Fibroblast of lung (primary cell): ENCODE measurements at regions not wholly inside any gene's neighbourhood (a gene's known extent, or its start where the extent isn't known, plus 50 kb on each side); places are given as distances from the start of the nearest gene placed in this dataset.

Experiments used
- DNase-seq, 2 donors: peaks; one replicate each; pipeline versions ENCODE4 v3.0.0 to v3.0.0-alpha.2; 2010; ENCODE audit warnings: low read depth in 2 of 2
- H2AFZ ChIP-seq: 2 replicates; pipeline ENCODE4 v1.5.1; 2012; ENCODE audit warnings: low read length, control low read depth, inconsistent platforms
- H3K27ac ChIP-seq: 2 replicates; pipeline ENCODE4 v1.5.1; 2011; ENCODE audit warnings: low read length, control low read depth; ENCODE audit not compliant: insufficient read depth
- H3K27me3 ChIP-seq: 2 replicates; pipeline ENCODE4 v1.5.1; 2011; ENCODE audit warnings: mild to moderate bottlenecking, low read length; ENCODE audit not compliant: control insufficient read depth, insufficient read depth
- H3K36me3 ChIP-seq: 2 replicates; pipeline ENCODE4 v1.5.1; 2011; ENCODE audit warnings: low read length; ENCODE audit not compliant: control insufficient read depth, insufficient read depth
- H3K4me1 ChIP-seq: 2 replicates; pipeline ENCODE4 v1.5.1; 2011; ENCODE audit warnings: low read length; ENCODE audit not compliant: control insufficient read depth, insufficient read depth; ENCODE audit errors: extremely low read depth
- H3K4me2 ChIP-seq: 2 replicates; pipeline ENCODE4 v1.5.1; 2011; ENCODE audit warnings: low read length, control low read depth; ENCODE audit not compliant: insufficient read depth; ENCODE audit errors: extremely low read depth
- H3K4me3 ChIP-seq, 4 experiments: fragments of 200-600 bp in 1 of 4; sonication (generic) in 1 of 4; replicated peaks in 1 of 4; 2 replicates each; pipeline ENCODE4 v1.5.1; 2011 to 2016; ENCODE audit warnings: low read length in 4 of 4, low read depth in 3 of 4, mild to moderate bottlenecking in 3 of 4, control low read depth in 2 of 4, inconsistent platforms in 1 of 4, mixed read lengths in 1 of 4; ENCODE audit not compliant: insufficient read depth in 1 of 4; ENCODE audit errors: control extremely low read depth in 1 of 4
- H3K79me2 ChIP-seq: 2 replicates; pipeline ENCODE4 v1.5.1; 2012; ENCODE audit warnings: mild to moderate bottlenecking, low read length, inconsistent platforms; ENCODE audit not compliant: control insufficient read depth, insufficient read depth
- H3K9ac ChIP-seq: 2 replicates; pipeline ENCODE4 v1.5.1; 2011; ENCODE audit warnings: mild to moderate bottlenecking, low read length, control low read depth; ENCODE audit not compliant: insufficient read depth
- H3K9me3 ChIP-seq: 2 replicates; pipeline ENCODE4 v1.5.1; 2012; ENCODE audit warnings: low read depth, low read length; ENCODE audit not compliant: control insufficient read depth, insufficient read depth
- H4K20me1 ChIP-seq: 2 replicates; pipeline ENCODE4 v1.5.1; 2011; ENCODE audit warnings: low read length; ENCODE audit not compliant: control insufficient read depth, insufficient read depth; ENCODE audit errors: extremely low read depth
- EZH2 ChIP-seq: IDR thresholded peaks from 2 replicates; pipeline ENCODE4 v1.5.1; 2012; ENCODE audit warnings: low read length, control low read depth, mild to moderate bottlenecking; ENCODE audit errors: missing control alignments
- TF ChIP-seq, protein P1 (sequence below), 2 donors: IDR thresholded peaks in 1 of 2; conservative IDR thresholded peaks in 1 of 2; 1 replicate in 1 of 2; 2 replicates in 1 of 2; pipeline ENCODE4 v1.5.1; 2011 to 2012; ENCODE audit warnings: low read length in 2 of 2, control low read depth in 1 of 2, inconsistent platforms in 1 of 2, low read depth in 1 of 2, mild to moderate bottlenecking in 1 of 2

DNA sequence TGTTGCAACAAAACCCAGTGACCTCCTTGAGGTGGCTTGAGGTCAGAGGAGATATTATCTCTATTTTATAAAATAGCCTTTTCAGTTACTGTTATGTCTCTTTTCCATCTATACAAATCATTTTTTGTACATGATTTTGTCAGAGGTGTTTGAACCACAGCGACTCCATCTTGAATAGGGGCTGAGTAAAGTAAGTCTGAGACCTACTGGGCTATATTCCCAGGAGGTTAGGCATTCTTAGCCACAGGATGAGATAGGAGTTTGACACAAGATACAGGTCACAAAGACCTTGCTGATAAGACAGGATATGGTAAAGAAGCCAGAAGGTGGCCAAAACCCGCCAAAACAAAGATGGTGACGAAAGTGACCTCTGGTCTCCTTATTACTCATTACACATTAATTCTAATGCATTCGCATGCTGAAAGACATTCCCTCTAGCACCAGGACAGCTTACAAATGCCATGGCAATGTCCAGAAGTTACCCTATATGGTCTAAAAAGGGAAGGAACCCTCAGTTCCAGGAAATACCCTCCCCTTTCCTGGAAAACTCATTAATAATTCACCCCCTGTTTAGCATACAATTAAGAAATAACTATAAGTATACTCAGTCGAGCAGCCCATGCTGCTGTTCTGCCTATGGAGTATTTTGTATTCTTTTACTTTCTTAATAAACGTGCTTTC lies 283.9 kb upstream of the ISL1 start:
- Histone ChIP-seq H3K4me2 (no peak overlapping the region), H3K4me3 (no peak overlapping the region), H3K27ac (no peak overlapping the region), H3K27me3 (no peaks in the 10 kb centered on the region), H3K4me1 (no peaks in the 10 kb centered on the region), H4K20me1 (no peaks in the 10 kb centered on the region), H2AFZ (no peak overlapping the region), H3K36me3 (no peaks in the 10 kb centered on the region), H3K9me3 (no peaks in the 10 kb centered on the region), H3K79me2 (no peaks in the 10 kb centered on the region), H3K9ac (no peak overlapping the region)
- DNase-seq = no peak
- TF ChIP-seq EZH2 = no peak
- TF ChIP-seq, protein P1, sequence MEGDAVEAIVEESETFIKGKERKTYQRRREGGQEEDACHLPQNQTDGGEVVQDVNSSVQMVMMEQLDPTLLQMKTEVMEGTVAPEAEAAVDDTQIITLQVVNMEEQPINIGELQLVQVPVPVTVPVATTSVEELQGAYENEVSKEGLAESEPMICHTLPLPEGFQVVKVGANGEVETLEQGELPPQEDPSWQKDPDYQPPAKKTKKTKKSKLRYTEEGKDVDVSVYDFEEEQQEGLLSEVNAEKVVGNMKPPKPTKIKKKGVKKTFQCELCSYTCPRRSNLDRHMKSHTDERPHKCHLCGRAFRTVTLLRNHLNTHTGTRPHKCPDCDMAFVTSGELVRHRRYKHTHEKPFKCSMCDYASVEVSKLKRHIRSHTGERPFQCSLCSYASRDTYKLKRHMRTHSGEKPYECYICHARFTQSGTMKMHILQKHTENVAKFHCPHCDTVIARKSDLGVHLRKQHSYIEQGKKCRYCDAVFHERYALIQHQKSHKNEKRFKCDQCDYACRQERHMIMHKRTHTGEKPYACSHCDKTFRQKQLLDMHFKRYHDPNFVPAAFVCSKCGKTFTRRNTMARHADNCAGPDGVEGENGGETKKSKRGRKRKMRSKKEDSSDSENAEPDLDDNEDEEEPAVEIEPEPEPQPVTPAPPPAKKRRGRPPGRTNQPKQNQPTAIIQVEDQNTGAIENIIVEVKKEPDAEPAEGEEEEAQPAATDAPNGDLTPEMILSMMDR (conservative IDR thresholded peaks at IDR 0.05 in 1 of 2, IDR thresholded peaks at IDR 0.05 in 1 of 2; ENCODE audit: low read depth in 1 of 2, low read length in 2 of 2) = no peak

DNA sequence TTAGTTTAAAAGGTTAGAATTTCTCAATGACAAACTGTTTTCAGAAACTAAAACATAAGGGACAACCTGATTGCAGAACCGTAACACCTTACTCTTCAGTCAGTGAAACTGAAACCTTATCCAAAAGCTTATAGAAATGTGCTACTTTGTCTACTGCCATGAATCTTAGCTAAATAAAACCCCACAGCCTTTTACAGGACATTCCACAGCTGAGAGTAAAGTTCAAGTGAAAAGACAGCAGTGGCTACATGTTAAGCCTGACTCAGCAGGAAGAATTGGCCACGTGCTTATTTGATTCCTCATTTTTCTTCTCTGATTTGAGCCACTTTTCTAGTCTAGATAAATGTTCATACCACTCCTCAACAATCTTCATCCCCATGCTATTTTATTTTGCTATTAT lies 278.7 kb upstream of the ISL1 start:
- Histone ChIP-seq H3K27me3 (no peaks in the 10 kb centered on the region), H3K27ac (no peak overlapping the region), H3K9ac (no peak overlapping the region), H3K4me1 (no peaks in the 10 kb centered on the region), H3K79me2 (no peaks in the 10 kb centered on the region), H2AFZ (no peak overlapping the region), H3K36me3 (no peaks in the 10 kb centered on the region), H3K9me3 (no peaks in the 10 kb centered on the region), H3K4me3 (no peak overlapping the region), H3K4me2 (no peak overlapping the region), H4K20me1 (no peaks in the 10 kb centered on the region)
- DNase-seq = no peak
- no peak for TF ChIP-seq EZH2
- TF ChIP-seq, protein P1 (conservative IDR thresholded peaks at IDR 0.05 in 1 of 2, IDR thresholded peaks at IDR 0.05 in 1 of 2; ENCODE audit: low read depth in 1 of 2, low read length in 2 of 2) = no peak

DNA sequence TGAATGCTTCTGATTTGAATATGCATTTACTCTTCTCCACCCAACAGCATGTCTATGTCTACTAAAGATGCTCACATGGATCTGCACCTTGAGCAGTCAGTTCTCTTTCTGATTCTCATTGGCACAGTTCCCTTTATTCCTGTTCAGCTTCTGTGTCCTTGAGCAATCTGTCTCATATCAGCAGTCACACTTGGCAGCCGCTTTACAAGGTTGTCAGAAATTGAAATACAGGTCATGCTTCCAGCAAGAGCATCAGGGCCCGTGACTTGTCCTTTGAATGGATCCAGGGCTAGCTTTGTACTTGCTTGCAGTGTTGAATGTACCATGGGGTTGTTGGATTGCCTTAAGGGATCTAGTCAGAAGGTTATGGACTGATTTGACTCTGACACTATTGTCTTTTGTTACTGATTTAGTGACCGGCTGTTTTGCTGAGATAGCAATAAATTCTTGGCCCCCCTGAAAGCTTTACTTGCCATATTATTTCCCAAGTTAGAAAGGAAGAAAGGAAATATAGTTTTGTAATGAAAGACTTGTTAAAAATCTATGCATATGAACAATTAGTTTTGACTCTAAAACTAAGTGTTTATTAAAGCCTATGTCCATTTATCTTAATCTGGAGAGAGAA lies 273.4 kb upstream of the ISL1 start:
- Histone ChIP-seq H2AFZ (no peak overlapping the region), H3K27ac (no peak overlapping the region)
- TF ChIP-seq EZH2 = no peak
- TF ChIP-seq, protein P1 (conservative IDR thresholded peaks at IDR 0.05 in 1 of 2, IDR thresholded peaks at IDR 0.05 in 1 of 2; ENCODE audit: low read depth in 1 of 2, low read length in 2 of 2) = no peak

More for the DNA sequence above, 273.4 kb upstream of the ISL1 start:
- Histone ChIP-seq H3K4me3 (no peak overlapping the region), H3K4me1 (no peaks in the 10 kb centered on the region), H3K9ac (no peak overlapping the region), H3K27me3 (no peaks in the 10 kb centered on the region), H4K20me1 (no peaks in the 10 kb centered on the region), H3K9me3 (no peaks in the 10 kb centered on the region), H3K4me2 (no peak overlapping the region), H3K36me3 (no peaks in the 10 kb centered on the region), H3K79me2 (no peaks in the 10 kb centered on the region)
- peak in 1 of 2 donors; percentile 0 for DNase-seq
